H9 (cell line): ENCODE measurements at regions not wholly inside any gene's neighbourhood (a gene's known extent, or its start where the extent isn't known, plus 50 kb on each side); places are given as distances from the start of the nearest gene placed in this dataset.

ENCODE experiments used
- DNase-seq: peaks from one replicate; pipeline ENCODE4 v3.0.0-alpha.2; 2017
- H2AFZ ChIP-seq: one replicate; pipeline ENCODE4 v1.6.1; 2013; ENCODE audit warnings: mild to moderate bottlenecking, low read length, control low read depth, moderate library complexity
- H2AK5ac ChIP-seq: 2 replicates; pipeline ENCODE4 v1.6.1; 2013; ENCODE audit warnings: low read length, control low read depth, mixed read lengths; ENCODE audit not compliant: insufficient read length
- H2BK120ac ChIP-seq: one replicate; pipeline ENCODE4 v1.6.1; 2013; ENCODE audit warnings: low read depth, mild to moderate bottlenecking, low read length, control low read depth, inconsistent platforms; ENCODE audit not compliant: poor library complexity, severe bottlenecking
- H2BK12ac ChIP-seq: 2 replicates; pipeline ENCODE4 v1.6.1; 2013; ENCODE audit warnings: low read length, control low read depth, mixed read lengths, low read depth; ENCODE audit not compliant: insufficient read length
- H2BK15ac ChIP-seq: 2 replicates; pipeline ENCODE4 v1.6.1; 2013; ENCODE audit warnings: low read depth, low read length, control low read depth
- H2BK20ac ChIP-seq: one replicate; pipeline ENCODE4 v1.6.1; 2013; ENCODE audit warnings: low read depth, mild to moderate bottlenecking, low read length, control low read depth, inconsistent platforms; ENCODE audit not compliant: poor library complexity, severe bottlenecking
- H2BK5ac ChIP-seq: 2 replicates; pipeline ENCODE4 v1.6.1; 2013; ENCODE audit warnings: low read length, control low read depth, mixed read lengths; ENCODE audit not compliant: insufficient read length
- H3K14ac ChIP-seq: 2 replicates; pipeline ENCODE4 v1.6.1; 2013; ENCODE audit warnings: low read length, control low read depth; ENCODE audit not compliant: insufficient read depth
- H3K18ac ChIP-seq: 2 replicates; pipeline ENCODE4 v1.6.1; 2013; ENCODE audit warnings: low read depth, mild to moderate bottlenecking, mixed read lengths, low read length, control low read depth; ENCODE audit not compliant: insufficient read length
- H3K23ac ChIP-seq: 2 replicates; pipeline ENCODE4 v1.6.1; 2013; ENCODE audit warnings: low read length, control low read depth, mixed read lengths, low read depth; ENCODE audit not compliant: insufficient read length
- H3K23me2 ChIP-seq: 2 replicates; pipeline ENCODE4 v1.6.1; 2013; ENCODE audit warnings: low read depth, mild to moderate bottlenecking, mixed read lengths, low read length, control low read depth; ENCODE audit not compliant: insufficient read length, poor library complexity, severe bottlenecking
- H3K27ac ChIP-seq: 2 replicates; pipeline ENCODE4 v1.5.1; 2013; ENCODE audit warnings: low read length, control low read depth, mixed read lengths, low read depth; ENCODE audit not compliant: insufficient read length
- H3K27me3 ChIP-seq: 2 replicates; pipeline ENCODE4 v1.6.1; 2013; ENCODE audit warnings: low read length, control low read depth, inconsistent platforms; ENCODE audit not compliant: insufficient read depth
- H3K4ac ChIP-seq: 2 replicates; pipeline ENCODE4 v1.6.1; 2013; ENCODE audit warnings: low read depth, mild to moderate bottlenecking, control low read depth, inconsistent platforms, low read length, moderate library complexity
- H3K4me1 ChIP-seq: 2 replicates; pipeline ENCODE4 v1.6.1; 2013; ENCODE audit warnings: low read length, control low read depth, inconsistent platforms; ENCODE audit not compliant: insufficient read depth
- H3K4me2 ChIP-seq: 2 replicates; pipeline ENCODE4 v1.6.1; 2013; ENCODE audit warnings: low read length, control low read depth, mixed read lengths; ENCODE audit not compliant: insufficient read length, insufficient read depth
- H3K56ac ChIP-seq: 2 replicates; pipeline ENCODE4 v1.6.1; 2013; ENCODE audit warnings: low read depth, mild to moderate bottlenecking, mixed read lengths, low read length, control low read depth; ENCODE audit not compliant: insufficient read length
- H3K79me1 ChIP-seq: 2 replicates; pipeline ENCODE4 v1.6.1; 2013; ENCODE audit warnings: low read depth, mild to moderate bottlenecking, moderate library complexity, low read length, control low read depth, inconsistent platforms; ENCODE audit not compliant: insufficient read depth, poor library complexity, severe bottlenecking
- H3K79me2 ChIP-seq: 2 replicates; pipeline ENCODE4 v1.6.1; 2013; ENCODE audit warnings: low read length, control low read depth, inconsistent platforms; ENCODE audit not compliant: insufficient read depth
- H3K9ac ChIP-seq: 2 replicates; pipeline ENCODE4 v1.6.1; 2013; ENCODE audit warnings: low read length, control low read depth, mixed read lengths; ENCODE audit not compliant: insufficient read length; ENCODE audit errors: extremely low read depth
- H3K9me3 ChIP-seq: one replicate; pipeline ENCODE4 v1.6.1; 2013; ENCODE audit warnings: low read depth, low read length, inconsistent platforms; ENCODE audit not compliant: control insufficient read depth
- H3T11ph ChIP-seq: one replicate; pipeline ENCODE4 v1.6.1; 2013; ENCODE audit warnings: mild to moderate bottlenecking, low read length, control low read depth, inconsistent platforms
- H4K20me1 ChIP-seq: one replicate; pipeline ENCODE4 v1.6.1; 2013; ENCODE audit not compliant: control insufficient read depth, insufficient read length, insufficient read depth
- H4K5ac ChIP-seq: 2 replicates; pipeline ENCODE4 v1.6.1; 2013; ENCODE audit warnings: low read depth, mild to moderate bottlenecking, mixed read lengths, low read length, control low read depth; ENCODE audit not compliant: insufficient read length
- H4K8ac ChIP-seq: replicated peaks from 2 replicates; pipeline ENCODE4 v1.6.1; 2013; ENCODE audit warnings: low read length, control low read depth, mixed read lengths, low read depth; ENCODE audit not compliant: insufficient read length
- H4K91ac ChIP-seq: 2 replicates; pipeline ENCODE4 v1.6.1; 2013; ENCODE audit warnings: low read depth, mild to moderate bottlenecking, moderate library complexity, mixed read lengths, low read length, control low read depth; ENCODE audit not compliant: insufficient read length
- H3K27ac Mint-ChIP-seq, 3 experiments: 2 replicates in 2 of 3; 3 replicates in 1 of 3; pipeline ENCODE4 v1.8.0; 2020 to 2021; ENCODE audit warnings: mixed read lengths in 3 of 3, mild to moderate bottlenecking in 1 of 3, moderate library complexity in 1 of 3
- H3K27me3 Mint-ChIP-seq: 2 replicates; pipeline ENCODE4 v1.8.0; 2021; ENCODE audit warnings: low read depth, mild to moderate bottlenecking, moderate library complexity, mixed read lengths
- H3K36me3 Mint-ChIP-seq, 3 experiments: 2 replicates in 2 of 3; 3 replicates in 1 of 3; pipeline ENCODE4 v1.8.0; 2020 to 2021; ENCODE audit warnings: low read depth in 3 of 3, mixed read lengths in 3 of 3; ENCODE audit not compliant: insufficient read depth in 1 of 3
- H3K4me1 Mint-ChIP-seq, 2 experiments: 2 replicates each; pipeline ENCODE4 v1.8.0; 2020; ENCODE audit warnings: mixed read lengths in 2 of 2
- H3K4me3 Mint-ChIP-seq, 2 experiments: 2 replicates in 1 of 2; 3 replicates in 1 of 2; pipeline ENCODE4 v1.8.0; 2020 to 2021; ENCODE audit warnings: mild to moderate bottlenecking in 2 of 2, mixed read lengths in 2 of 2, moderate library complexity in 1 of 2
- H3K9me3 Mint-ChIP-seq, 2 experiments: 2 replicates in 1 of 2; 3 replicates in 1 of 2; pipeline ENCODE4 v1.8.0; 2020; ENCODE audit warnings: mild to moderate bottlenecking in 2 of 2, mixed read lengths in 2 of 2, moderate library complexity in 1 of 2
- CTCF ChIP-seq: fragments of 200-600 bp; sonication (generic); conservative IDR thresholded peaks from 3 replicates; pipeline ENCODE4 v1.8.0; 2021; ENCODE audit warnings: antibody characterized with exemption, mild to moderate bottlenecking
- WGBS: extraction: QIAGEN DNeasy Blood & Tissue Kit; methylation state at CpG from one replicate; pipeline ENCODE4 v1.1.7; 2013; ENCODE audit warnings: missing lambda C conversion rate, low lambda C conversion rate, mixed read lengths; ENCODE audit not compliant: insufficient read length; ENCODE audit errors: extremely low coverage; 5-methylcytosine and 5-hydroxymethylcytosine counted together

DNA sequence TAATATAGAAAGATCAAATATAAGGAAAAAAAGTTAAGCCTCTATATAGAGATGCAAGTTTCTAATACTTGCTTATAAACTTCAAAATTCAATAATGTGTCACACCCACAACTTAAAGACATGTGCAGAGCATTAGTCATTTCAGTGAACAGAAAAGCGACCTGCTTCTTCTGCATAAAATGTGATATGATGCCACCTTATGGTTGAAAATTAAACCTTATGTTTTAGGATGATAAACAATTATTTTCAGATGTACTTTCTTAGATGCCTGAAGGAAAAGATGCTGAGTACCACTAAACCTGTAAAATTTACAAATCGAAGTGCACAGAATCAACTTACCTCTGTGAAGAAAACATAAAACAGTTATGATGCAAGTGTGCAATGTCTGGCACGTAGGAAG is 96.0 kb downstream of the MTERF1 start:
- Histone ChIP-seq H2BK5ac (no peak overlapping the region), H4K8ac (no peak overlapping the region), H3K56ac (no peak overlapping the region), H2BK20ac (no peak overlapping the region), H4K20me1 (no peaks in the 10 kb centered on the region), H3K14ac (no peak overlapping the region), H3K4ac (no peak overlapping the region), H3K27me3 (no peaks in the 10 kb centered on the region), H4K5ac (no peak overlapping the region), H2AK5ac (no peak overlapping the region), H3T11ph (no peak overlapping the region), H3K79me1 (no peaks in the 10 kb centered on the region), H3K9ac (no peak overlapping the region), H3K4me2 (no peak overlapping the region), H3K27ac (no peak overlapping the region), H3K23me2 (no peaks in the 10 kb centered on the region), H3K9me3 (no peaks in the 10 kb centered on the region), H3K4me1 (no peaks in the 10 kb centered on the region), H3K79me2 (no peaks in the 10 kb centered on the region), H2AFZ (no peak overlapping the region), H4K91ac (no peak overlapping the region), H2BK15ac (no peak overlapping the region), H2BK12ac (no peak overlapping the region), H2BK120ac (no peak overlapping the region), H3K23ac (no peak overlapping the region), H3K18ac (no peak overlapping the region)
- TF ChIP-seq CTCF = no peak
- WGBS = no CpG with 5 or more reads among the region's 3 CpGs
- Mint-ChIP-seq H3K27me3 (peaks cover 1% of the 10 kb centered on the region; the same call in 1 of the 2 replicates), H3K36me3 (no peaks in the 10 kb centered on the region), H3K4me1 (no peaks in the 10 kb centered on the region), H3K9me3 (no peaks in the 10 kb centered on the region), H3K27ac (no peak overlapping the region), H3K4me3 (no peak overlapping the region)
- DNase-seq = no peak
